ENCODE measurements at regions not wholly inside any gene's neighbourhood (a gene's known extent, or its start where the extent isn't known, plus 50 kb on each side); places are given as distances from the start of the nearest gene placed in this dataset.

GRCh38 chr2:39540414-39540813 is 103.3 kb upstream of the MAP4K3 start:
- Histone ChIP-seq H3K4me3 (ENCODE audit: low read depth in 1 of 2, low read length in 2 of 2) (no peak overlapping the region), H3K4me2 (ENCODE audit: insufficient read depth, low read length) (no peak overlapping the region), H3K9me3 (ENCODE audit: insufficient read depth, low read length, severe bottlenecking) (no peaks in the 10 kb centered on the region), H2AFZ (ENCODE audit: low read depth, low read length) (no peak overlapping the region), H3K36me3 (ENCODE audit: insufficient read depth, low read length) (no peaks in the 10 kb centered on the region), H3K27me3 (ENCODE audit: insufficient read depth, low read length, poor library complexity) (no peaks in the 10 kb centered on the region), H4K20me1 (ENCODE audit: insufficient read depth, low read length) (no peaks in the 10 kb centered on the region), H3K79me2 (ENCODE audit: insufficient read depth, low read length) (no peaks in the 10 kb centered on the region), H3K27ac (ENCODE audit: low read length) (no peak overlapping the region), H3K4me1 (ENCODE audit: insufficient read depth, low read length) (no peaks in the 10 kb centered on the region), H3K9ac (ENCODE audit: low read depth, low read length) (no peak overlapping the region)
- no peak for ATAC-seq (ENCODE audit: insufficient read depth, low read depth)
- no peak for DNase-seq
- no peak for TF ChIP-seq EZH2 (IDR thresholded peaks at IDR 0.05; ENCODE audit: borderline replicate concordance, low read depth, low read length, severe bottlenecking)
- TF ChIP-seq, protein P1, sequence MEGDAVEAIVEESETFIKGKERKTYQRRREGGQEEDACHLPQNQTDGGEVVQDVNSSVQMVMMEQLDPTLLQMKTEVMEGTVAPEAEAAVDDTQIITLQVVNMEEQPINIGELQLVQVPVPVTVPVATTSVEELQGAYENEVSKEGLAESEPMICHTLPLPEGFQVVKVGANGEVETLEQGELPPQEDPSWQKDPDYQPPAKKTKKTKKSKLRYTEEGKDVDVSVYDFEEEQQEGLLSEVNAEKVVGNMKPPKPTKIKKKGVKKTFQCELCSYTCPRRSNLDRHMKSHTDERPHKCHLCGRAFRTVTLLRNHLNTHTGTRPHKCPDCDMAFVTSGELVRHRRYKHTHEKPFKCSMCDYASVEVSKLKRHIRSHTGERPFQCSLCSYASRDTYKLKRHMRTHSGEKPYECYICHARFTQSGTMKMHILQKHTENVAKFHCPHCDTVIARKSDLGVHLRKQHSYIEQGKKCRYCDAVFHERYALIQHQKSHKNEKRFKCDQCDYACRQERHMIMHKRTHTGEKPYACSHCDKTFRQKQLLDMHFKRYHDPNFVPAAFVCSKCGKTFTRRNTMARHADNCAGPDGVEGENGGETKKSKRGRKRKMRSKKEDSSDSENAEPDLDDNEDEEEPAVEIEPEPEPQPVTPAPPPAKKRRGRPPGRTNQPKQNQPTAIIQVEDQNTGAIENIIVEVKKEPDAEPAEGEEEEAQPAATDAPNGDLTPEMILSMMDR (IDR thresholded peaks at IDR 0.05; ENCODE audit: borderline replicate concordance, extremely low read depth, low read length, poor library complexity, severe bottlenecking): no peak

GRCh38 chr2:39541011-39541930 is 104.2 kb upstream of the MAP4K3 start:
- Histone ChIP-seq H4K20me1 (ENCODE audit: insufficient read depth, low read length) (no peaks in the 10 kb centered on the region), H3K4me1 (ENCODE audit: insufficient read depth, low read length) (no peaks in the 10 kb centered on the region), H2AFZ (ENCODE audit: low read depth, low read length) (no peak overlapping the region), H3K4me3 (ENCODE audit: low read depth in 1 of 2, low read length in 2 of 2) (no peak overlapping the region), H3K9ac (ENCODE audit: low read depth, low read length) (no peak overlapping the region), H3K9me3 (ENCODE audit: insufficient read depth, low read length, severe bottlenecking) (no peaks in the 10 kb centered on the region), H3K79me2 (ENCODE audit: insufficient read depth, low read length) (no peaks in the 10 kb centered on the region), H3K4me2 (ENCODE audit: insufficient read depth, low read length) (no peak overlapping the region), H3K27me3 (ENCODE audit: insufficient read depth, low read length, poor library complexity) (no peaks in the 10 kb centered on the region), H3K27ac (ENCODE audit: low read length) (no peak overlapping the region), H3K36me3 (ENCODE audit: insufficient read depth, low read length) (no peaks in the 10 kb centered on the region)
- TF ChIP-seq EZH2 (IDR thresholded peaks at IDR 0.05; ENCODE audit: borderline replicate concordance, low read depth, low read length, severe bottlenecking): no peak
- TF ChIP-seq, protein P1 (IDR thresholded peaks at IDR 0.05; ENCODE audit: borderline replicate concordance, extremely low read depth, low read length, poor library complexity, severe bottlenecking): no peak
- ATAC-seq (ENCODE audit: insufficient read depth, low read depth) (no peak), DNase-seq (no peak)

- H3K27ac ChIP-seq (ENCODE audit: low read length): no peak overlapping the region
- no peaks in the 10 kb centered on the region for H3K4me1 ChIP-seq (ENCODE audit: insufficient read depth, low read length)
- DNase-seq (no peak), ATAC-seq (ENCODE audit: insufficient read depth, low read depth) (no peak)
- no peaks in the 10 kb centered on the region for H4K20me1 ChIP-seq (ENCODE audit: insufficient read depth, low read length)
- no peak for TF ChIP-seq EZH2 (IDR thresholded peaks at IDR 0.05; ENCODE audit: borderline replicate concordance, low read depth, low read length, severe bottlenecking)
- TF ChIP-seq, protein P1 (IDR thresholded peaks at IDR 0.05; ENCODE audit: borderline replicate concordance, extremely low read depth, low read length, poor library complexity, severe bottlenecking): no peak
- no peak overlapping the region for H2AFZ ChIP-seq (ENCODE audit: low read depth, low read length)
- H3K27me3 ChIP-seq (ENCODE audit: insufficient read depth, low read length, poor library complexity): no peaks in the 10 kb centered on the region
- H3K4me3 ChIP-seq (ENCODE audit: low read depth in 1 of 2, low read length in 2 of 2): no peak overlapping the region
- H3K9me3 ChIP-seq (ENCODE audit: insufficient read depth, low read length, severe bottlenecking): no peaks in the 10 kb centered on the region
- H3K4me2 ChIP-seq (ENCODE audit: insufficient read depth, low read length): no peak overlapping the region
- H3K36me3 ChIP-seq (ENCODE audit: insufficient read depth, low read length): no peaks in the 10 kb centered on the region
- no peaks in the 10 kb centered on the region for H3K79me2 ChIP-seq (ENCODE audit: insufficient read depth, low read length)
- no peak overlapping the region for H3K9ac ChIP-seq (ENCODE audit: low read depth, low read length)
Observed at GRCh38 chr2:39542523-39542922, 105.4 kb upstream of the MAP4K3 start.

Data from DND-41 (cell line).